ENCODE measurements at regions not wholly inside any gene's neighbourhood (a gene's known extent, or its start where the extent isn't known, plus 50 kb on each side); places are given as distances from the start of the nearest gene placed in this dataset.

DNA sequence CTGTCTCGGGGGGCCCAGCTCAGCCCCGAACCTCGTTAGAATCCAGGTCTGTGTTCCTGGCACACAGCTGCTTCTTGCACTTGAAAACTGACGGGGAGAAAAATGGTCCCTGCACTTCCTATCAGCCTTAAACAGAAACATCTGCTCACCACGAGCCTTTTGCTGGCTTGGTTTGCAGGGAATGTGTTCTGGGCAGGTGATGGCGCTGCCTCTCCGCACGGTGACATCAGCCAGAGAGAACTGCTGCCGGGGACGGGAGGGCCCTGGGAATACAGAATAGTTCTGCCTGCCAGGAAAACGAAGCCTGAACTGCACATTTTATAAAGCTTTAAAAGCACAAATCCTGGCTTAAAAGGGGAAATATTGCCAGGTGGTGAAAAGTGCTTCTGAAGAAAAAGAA lies 622.5 kb downstream of the TYW1 start:
- Histone ChIP-seq H3K36me3 (no peaks in the 10 kb centered on the region), H3K27ac (no peak overlapping the region), H3K4me1 (ENCODE audit: insufficient read depth) (peaks cover 4% of the 10 kb centered on the region), H3K27me3 (no peaks in the 10 kb centered on the region), H3K9me3 (no peaks in the 10 kb centered on the region), H3K4me3 (no peak overlapping the region)
- WGBS, 3 donors = 2 to 5% (median 2%) methylated on average over 11 of the region's 11 CpGs
- intact Hi-C loops (cut with DNase I) = no loop called here
- TF ChIP-seq, protein P1, sequence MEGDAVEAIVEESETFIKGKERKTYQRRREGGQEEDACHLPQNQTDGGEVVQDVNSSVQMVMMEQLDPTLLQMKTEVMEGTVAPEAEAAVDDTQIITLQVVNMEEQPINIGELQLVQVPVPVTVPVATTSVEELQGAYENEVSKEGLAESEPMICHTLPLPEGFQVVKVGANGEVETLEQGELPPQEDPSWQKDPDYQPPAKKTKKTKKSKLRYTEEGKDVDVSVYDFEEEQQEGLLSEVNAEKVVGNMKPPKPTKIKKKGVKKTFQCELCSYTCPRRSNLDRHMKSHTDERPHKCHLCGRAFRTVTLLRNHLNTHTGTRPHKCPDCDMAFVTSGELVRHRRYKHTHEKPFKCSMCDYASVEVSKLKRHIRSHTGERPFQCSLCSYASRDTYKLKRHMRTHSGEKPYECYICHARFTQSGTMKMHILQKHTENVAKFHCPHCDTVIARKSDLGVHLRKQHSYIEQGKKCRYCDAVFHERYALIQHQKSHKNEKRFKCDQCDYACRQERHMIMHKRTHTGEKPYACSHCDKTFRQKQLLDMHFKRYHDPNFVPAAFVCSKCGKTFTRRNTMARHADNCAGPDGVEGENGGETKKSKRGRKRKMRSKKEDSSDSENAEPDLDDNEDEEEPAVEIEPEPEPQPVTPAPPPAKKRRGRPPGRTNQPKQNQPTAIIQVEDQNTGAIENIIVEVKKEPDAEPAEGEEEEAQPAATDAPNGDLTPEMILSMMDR (IDR thresholded peaks at IDR 0.05) = no peak
- TF ChIP-seq EP300 (IDR thresholded peaks at IDR 0.05) = no peak
- no peak for TF ChIP-seq POLR2A (IDR thresholded peaks at IDR 0.05)
- peak; percentile 14 to 46 (median 21) for DNase-seq

DNA sequence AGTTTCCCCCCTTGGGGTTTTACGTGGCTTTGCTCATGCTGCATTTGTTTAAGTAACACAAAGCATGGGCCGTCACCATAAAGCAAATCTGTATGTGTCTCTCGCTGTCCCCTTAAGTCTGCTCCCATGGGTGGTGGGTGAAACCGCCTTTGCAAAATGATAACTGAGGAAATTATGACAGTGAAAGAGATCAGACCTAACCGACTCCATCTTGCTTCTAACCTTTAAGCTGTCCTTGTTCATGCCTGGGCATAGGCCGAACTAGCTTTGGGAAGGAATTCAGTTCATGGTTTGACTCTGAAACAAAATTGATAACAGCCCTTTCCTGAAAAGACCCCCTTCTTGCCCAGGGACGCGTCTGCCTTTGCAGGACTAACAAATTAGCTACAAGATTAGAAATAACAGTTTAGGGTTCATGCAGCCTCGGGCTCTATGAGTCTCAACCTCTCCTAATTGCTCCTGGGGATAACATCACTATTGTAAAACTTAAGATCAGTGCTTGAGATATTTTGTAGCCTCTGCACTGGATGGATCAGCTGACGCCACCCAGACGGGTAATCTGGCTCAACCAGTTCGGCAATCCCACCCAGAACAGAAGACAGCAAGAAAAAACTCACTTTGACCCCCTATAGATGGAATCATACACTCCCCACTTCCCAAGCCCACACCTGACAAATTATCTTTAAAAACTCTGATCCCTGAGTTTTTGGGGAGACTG lies 623.7 kb downstream of the TYW1 start:
- DNase-seq = no peak
- H3K4me1 ChIP-seq (ENCODE audit: insufficient read depth) = peaks cover 4% of the 10 kb centered on the region
- WGBS, 3 donors = 89 to 95% (median 93%) methylated on average over 12 of the region's 12 CpGs
- no peaks in the 10 kb centered on the region for H3K9me3 ChIP-seq
- H3K4me3 ChIP-seq = no peak overlapping the region
- TF ChIP-seq, protein P1 (IDR thresholded peaks at IDR 0.05) = no peak
- TF ChIP-seq POLR2A (IDR thresholded peaks at IDR 0.05) (no peak), EP300 (IDR thresholded peaks at IDR 0.05) (no peak)
- no peaks in the 10 kb centered on the region for H3K36me3 ChIP-seq
- no peaks in the 10 kb centered on the region for H3K27me3 ChIP-seq
- no peak overlapping the region for H3K27ac ChIP-seq
- intact Hi-C loops (cut with DNase I) = loop anchor here in 1 of 4 donors (10.0 kb wide), 1 partner anchor 246 kb away; no protein-coding TSS in a partner anchor

DNA sequence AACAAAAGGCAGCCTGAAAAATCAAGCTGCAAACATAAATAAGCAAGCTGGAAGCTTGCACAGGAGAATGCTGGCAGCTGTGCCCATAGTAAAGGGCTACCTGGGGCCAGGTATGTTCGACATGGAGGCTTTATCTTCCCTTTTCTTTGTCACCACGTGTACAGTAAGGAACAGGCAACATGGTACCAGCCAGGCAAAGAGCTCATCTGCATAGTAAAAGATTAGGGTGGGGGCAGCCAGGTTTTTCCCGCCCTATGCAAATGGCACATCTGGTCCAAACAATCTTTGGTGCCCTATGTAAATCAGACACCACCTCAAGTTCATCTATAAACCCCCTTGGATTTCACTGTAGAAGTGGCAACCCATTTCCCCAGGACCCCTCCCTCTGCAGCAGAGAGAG lies 625.1 kb downstream of the TYW1 start:
- no peak overlapping the region for H3K27ac ChIP-seq
- TF ChIP-seq POLR2A (IDR thresholded peaks at IDR 0.05) = no peak
- TF ChIP-seq, protein P1 (IDR thresholded peaks at IDR 0.05) = no peak
- TF ChIP-seq EP300 (IDR thresholded peaks at IDR 0.05) = no peak
- intact Hi-C loops (cut with DNase I) = loop anchor here in 1 of 4 donors (10.0 kb wide), 1 partner anchor 247 kb away; no protein-coding TSS in a partner anchor
- no peak for DNase-seq
- no peaks in the 10 kb centered on the region for H3K9me3 ChIP-seq
- WGBS, 3 donors = 50 to 63% (median 60%) methylated on average over 3 of the region's 3 CpGs
- H3K27me3 ChIP-seq = no peaks in the 10 kb centered on the region
- no peaks in the 10 kb centered on the region for H3K36me3 ChIP-seq
- H3K4me1 ChIP-seq (ENCODE audit: insufficient read depth) = peaks cover 4% of the 10 kb centered on the region
- no peak overlapping the region for H3K4me3 ChIP-seq

DNA sequence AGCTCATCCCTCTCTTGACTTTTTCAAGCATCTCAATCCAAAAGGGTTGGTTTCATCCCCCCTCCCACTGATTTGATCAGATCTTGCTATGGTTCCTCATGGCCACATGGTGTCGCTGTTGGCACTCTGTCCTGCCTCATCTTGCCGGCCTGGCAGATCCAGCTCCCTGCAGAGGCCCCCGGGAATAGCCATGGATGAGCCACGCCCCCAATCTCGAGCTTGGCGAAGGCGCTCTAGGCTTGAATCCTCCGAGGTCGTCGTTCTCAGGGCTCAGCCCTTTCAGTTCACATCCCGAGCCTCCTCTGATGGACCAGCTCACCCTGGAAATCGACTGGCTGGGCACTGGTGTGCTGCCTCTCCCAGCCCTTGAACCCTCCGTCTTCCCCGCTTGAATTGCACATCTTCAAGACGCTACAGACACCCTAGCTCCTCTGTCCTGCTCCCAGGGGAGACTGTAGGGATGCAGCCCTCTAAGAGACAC lies 628.7 kb downstream of the TYW1 start:
- 3 to 6% (median 5%) methylated on average over 15 of the region's 15 CpGs for WGBS, 3 donors
- intact Hi-C loops (cut with DNase I) = loop anchor here in 1 of 4 donors (10.0 kb wide), 1 partner anchor 250 kb away; no protein-coding TSS in a partner anchor
- DNase-seq = peak; percentile 87 to 92 (median 89)

More for the DNA sequence above, 628.7 kb downstream of the TYW1 start:
- Histone ChIP-seq H3K27ac (no peak overlapping the region), H3K36me3 (no peaks in the 10 kb centered on the region), H3K27me3 (no peaks in the 10 kb centered on the region), H3K4me3 (no peak overlapping the region), H3K4me1 (ENCODE audit: insufficient read depth) (no peaks in the 10 kb centered on the region), H3K9me3 (no peaks in the 10 kb centered on the region)
- TF ChIP-seq, protein P1 (IDR thresholded peaks at IDR 0.05) = peak; percentile 72 to 87 (median 85)
- TF ChIP-seq POLR2A (IDR thresholded peaks at IDR 0.05) = no peak

All from ovary (tissue), 7 donors.